Mucosa of descending colon (tissue), 3 donors: ENCODE measurements at regions not wholly inside any gene's neighbourhood (a gene's known extent, or its start where the extent isn't known, plus 50 kb on each side); places are given as distances from the start of the nearest gene placed in this dataset.
"Not testable (repeated sequence)": the region's sequence is repeated elsewhere in the genome, so short reads cannot be mapped to it uniquely, and the experiment has no call there.

Experiments
- ATAC-seq: fragments of 200-7000 bp; cut with Tn5 transposase; one replicate; pipeline ENCODE4 v1.9.1; 2020; ENCODE audit warnings: mild to moderate bottlenecking, moderate library complexity
- DNase-seq, 3 donors: peaks; one replicate each; pipeline ENCODE4 v3.0.0-alpha.2; 2020
- H3K36me3 ChIP-seq: fragments of 200-600 bp; one replicate; pipeline ENCODE4 v1.8.0; 2021; ENCODE audit warnings: low read depth, mild to moderate bottlenecking
- H3K4me1 ChIP-seq: fragments of 200-600 bp; one replicate; pipeline ENCODE4 v1.8.0; 2021; ENCODE audit warnings: low read depth, mild to moderate bottlenecking
- H3K4me3 ChIP-seq: fragments of 200-600 bp; one replicate; pipeline ENCODE4 v1.8.0; 2021; ENCODE audit warnings: mild to moderate bottlenecking
- H3K9me3 ChIP-seq: fragments of 200-600 bp; one replicate; pipeline ENCODE4 v1.8.0; 2021; ENCODE audit warnings: mild to moderate bottlenecking
- CTCF ChIP-seq: fragments of 200-600 bp; IDR thresholded peaks from one replicate; pipeline ENCODE4 v1.8.0; 2022; ENCODE audit warnings: antibody characterized with exemption, mild to moderate bottlenecking
- intact Hi-C, 2 donors: fragments of 100-400 bp; cut with DNase I in 1 of 2; cut with micrococcal nuclease in 1 of 2; formaldehyde crosslinking; loops; one replicate each; pipeline versions ENCODE4 v1.11.0 to v1.11.1; 2022; cut with DNase I, micrococcal nuclease
- donor health status: DM: no; HTN: no; CAD: no; lungs with moderate emphysema.
- donor health status: DM: no; HTN: no; CAD: no.
- donor health status: DM: no; HTN: yes; CAD: no.

DNA sequence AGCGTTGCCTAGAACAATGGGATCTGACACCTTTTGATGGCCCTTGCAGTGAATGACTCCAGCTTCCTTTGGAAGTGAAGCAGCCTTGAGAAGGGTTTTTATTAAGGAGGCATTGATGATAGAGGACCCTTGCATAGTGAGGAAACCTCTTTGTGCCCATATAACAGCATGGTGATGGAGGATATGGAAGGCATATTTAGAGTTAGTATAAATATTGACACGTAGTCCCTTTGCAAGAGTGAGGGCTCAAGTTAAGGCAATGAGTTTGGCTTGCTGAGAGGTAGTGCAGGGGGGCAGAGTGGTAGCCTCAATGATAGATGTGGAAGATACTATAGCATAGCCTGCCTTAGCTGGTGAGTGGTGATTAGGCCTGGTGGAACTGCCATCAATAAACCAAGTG, 173.8 kb downstream of the UNC5CL start:
- H3K9me3 ChIP-seq, H3K36me3 ChIP-seq, H3K4me1 ChIP-seq, intact Hi-C loops, H3K4me3 ChIP-seq, DNase-seq, ATAC-seq: not testable (repeated sequence)

DNA sequence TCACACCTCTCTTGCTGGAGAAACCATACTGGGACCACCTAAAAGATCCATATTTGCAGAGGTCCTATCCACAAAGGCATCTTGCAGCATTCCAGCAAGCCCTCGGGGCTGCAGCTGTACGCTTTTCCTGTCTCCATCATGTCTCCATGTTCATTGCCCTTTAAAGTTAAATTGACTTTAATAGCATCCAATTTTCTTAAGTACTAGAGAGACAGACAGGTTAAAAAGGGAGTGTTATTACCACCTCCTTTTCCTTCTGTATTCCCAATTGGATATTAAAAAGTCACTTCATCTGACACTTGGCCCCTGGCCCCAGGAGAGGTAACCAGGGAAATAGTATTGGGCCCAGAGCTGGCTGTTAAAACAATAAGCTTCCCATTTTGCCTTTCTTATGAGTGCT, 178.6 kb downstream of the UNC5CL start:
- ATAC-seq = no peak

DNA sequence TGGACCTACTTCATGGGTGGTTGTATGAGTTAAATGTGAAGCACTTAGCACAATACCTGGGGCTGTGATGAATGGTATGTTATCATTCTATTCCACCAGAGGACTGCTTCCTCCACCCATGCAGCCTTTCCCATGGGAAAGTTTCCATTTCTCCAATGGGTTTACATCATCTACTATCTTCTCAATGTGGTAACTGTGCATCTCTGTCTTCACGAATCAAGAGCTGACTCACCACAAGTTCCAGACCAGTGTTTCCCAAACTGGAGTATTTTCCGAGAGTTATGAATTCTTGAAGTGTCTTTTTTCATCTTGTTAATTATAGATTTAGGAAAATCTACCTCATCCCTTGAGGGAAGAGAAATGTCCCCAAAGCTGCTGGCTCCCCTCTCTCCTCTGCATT, 182.8 kb downstream of the UNC5CL start:
- H3K36me3 ChIP-seq = no peaks in the 10 kb centered on the region
- TF ChIP-seq CTCF = no peak
- H3K4me1 ChIP-seq = no peaks in the 10 kb centered on the region
- no peak for DNase-seq
- ATAC-seq = no peak
- intact Hi-C loops = no loop called here
- no peak overlapping the region for H3K4me3 ChIP-seq
- H3K9me3 ChIP-seq = no peaks in the 10 kb centered on the region

More for the DNA sequence above, 178.6 kb downstream of the UNC5CL start:
- no peak for TF ChIP-seq CTCF
- no peak overlapping the region for H3K4me3 ChIP-seq
- no peaks in the 10 kb centered on the region for H3K4me1 ChIP-seq
- peaks cover 2% of the 10 kb centered on the region for H3K9me3 ChIP-seq
- intact Hi-C loops = no loop called here
- H3K36me3 ChIP-seq = no peaks in the 10 kb centered on the region
- no peak for DNase-seq

GRCh38 chr6:40855168-40855880, 183.7 kb downstream of the UNC5CL start:
- Histone ChIP-seq H3K4me3 (no peak overlapping the region), H3K4me1 (no peaks in the 10 kb centered on the region), H3K36me3 (no peaks in the 10 kb centered on the region), H3K9me3 (no peaks in the 10 kb centered on the region)
- ATAC-seq (no peak), DNase-seq (no peak)
- no peak for TF ChIP-seq CTCF
- intact Hi-C loops = no loop called here

GRCh38 chr6:40854592-40854991, 184.4 kb downstream of the UNC5CL start:
- H3K4me1 ChIP-seq = no peaks in the 10 kb centered on the region
- H3K4me3 ChIP-seq = no peak overlapping the region
- ATAC-seq (no peak), DNase-seq (no peak)
- intact Hi-C loops = no loop called here
- no peak for TF ChIP-seq CTCF
- no peaks in the 10 kb centered on the region for H3K9me3 ChIP-seq
- no peaks in the 10 kb centered on the region for H3K36me3 ChIP-seq

- Histone ChIP-seq H3K9me3 (no peaks in the 10 kb centered on the region), H3K36me3 (no peaks in the 10 kb centered on the region), H3K4me3 (no peak overlapping the region), H3K4me1 (no peaks in the 10 kb centered on the region)
- intact Hi-C loops = no loop called here
- ATAC-seq = no peak
- DNase-seq = no peak
- no peak for TF ChIP-seq CTCF
Measured at GRCh38 chr6:40852779-40853373, 186.1 kb downstream of the UNC5CL start.
